ENCODE measurements at regions not wholly inside any gene's neighbourhood (a gene's known extent, or its start where the extent isn't known, plus 50 kb on each side); places are given as distances from the start of the nearest gene placed in this dataset.
"Not testable (repeated sequence)": the region's sequence is repeated elsewhere in the genome, so short reads cannot be mapped to it uniquely, and the experiment has no call there.

- H3K9me3 ChIP-seq (ENCODE audit: control insufficient read depth, low read length); DNase-seq; H2BK5ac ChIP-seq (ENCODE audit: low read depth, low read length, poor library complexity, severe bottlenecking); H3K4me1 ChIP-seq (ENCODE audit: control insufficient read depth, insufficient read depth, low read depth, low read length); H3K27me3 ChIP-seq (ENCODE audit: control insufficient read depth in 1 of 2, insufficient read depth in 1 of 2, low read length in 2 of 2); H3K9ac ChIP-seq (ENCODE audit: low read length); H4K8ac ChIP-seq (ENCODE audit: low read length); H3K14ac ChIP-seq (ENCODE audit: low read length in 2 of 2); H4K91ac ChIP-seq (ENCODE audit: low read length); H3K27ac ChIP-seq (ENCODE audit: low read length, poor library complexity, severe bottlenecking); H2AK5ac ChIP-seq (ENCODE audit: low read length, severe bottlenecking); H2BK120ac ChIP-seq (ENCODE audit: low read depth, low read length); H2AFZ ChIP-seq (ENCODE audit: low read depth, low read length); H3K36me3 ChIP-seq (ENCODE audit: control insufficient read depth in 1 of 2, insufficient read depth in 2 of 2, low read depth in 1 of 2, low read length in 2 of 2); H3K79me1 ChIP-seq (replicated peaks; ENCODE audit: low read length, poor library complexity, severe bottlenecking); H2BK12ac ChIP-seq (ENCODE audit: low read length in 2 of 2); H3K18ac ChIP-seq (ENCODE audit: low read depth in 1 of 2, low read length in 2 of 2); H3K4me3 ChIP-seq (ENCODE audit: insufficient read depth in 1 of 2, low read depth in 1 of 2, low read length in 2 of 2); H2BK15ac ChIP-seq (ENCODE audit: low read depth, poor library complexity, severe bottlenecking); H3K23ac ChIP-seq (ENCODE audit: low read length in 2 of 2); H3K4me2 ChIP-seq (ENCODE audit: low read length, poor library complexity, severe bottlenecking); H3K4ac ChIP-seq (ENCODE audit: low read depth in 1 of 2, low read length in 2 of 2): not testable (repeated sequence)
- 75% methylated on average over 2 of the region's 2 CpGs for WGBS
Measured at GRCh38 chr7:68195642-68196041, 1199.0 kb downstream of the TYW1 start.

- WGBS: 57% methylated on average over 10 of the region's 12 CpGs
- Histone ChIP-seq H2BK5ac (ENCODE audit: low read depth, low read length, poor library complexity, severe bottlenecking) (no peak overlapping the region), H2AK5ac (ENCODE audit: low read length, severe bottlenecking) (no peak overlapping the region), H3K9ac (ENCODE audit: low read length) (no peak overlapping the region), H3K27me3 (ENCODE audit: control insufficient read depth in 1 of 2, insufficient read depth in 1 of 2, low read length in 2 of 2) (no peaks in the 10 kb centered on the region), H3K14ac (ENCODE audit: low read length in 2 of 2) (no peak overlapping the region), H3K9me3 (ENCODE audit: control insufficient read depth, low read length) (peaks cover 8% of the 10 kb centered on the region), H3K18ac (ENCODE audit: low read depth in 1 of 2, low read length in 2 of 2) (no peak overlapping the region), H4K91ac (ENCODE audit: low read length) (no peak overlapping the region), H3K27ac (ENCODE audit: low read length, poor library complexity, severe bottlenecking) (no peak overlapping the region), H2AFZ (ENCODE audit: low read depth, low read length) (no peak overlapping the region), H2BK120ac (ENCODE audit: low read depth, low read length) (no peak overlapping the region), H4K8ac (ENCODE audit: low read length) (no peak overlapping the region), H3K79me1 (replicated peaks; ENCODE audit: low read length, poor library complexity, severe bottlenecking) (no peaks in the 10 kb centered on the region), H3K4ac (ENCODE audit: low read depth in 1 of 2, low read length in 2 of 2) (no peak overlapping the region), H3K36me3 (ENCODE audit: control insufficient read depth in 1 of 2, insufficient read depth in 2 of 2, low read depth in 1 of 2, low read length in 2 of 2) (no peaks in the 10 kb centered on the region), H3K4me3 (ENCODE audit: insufficient read depth in 1 of 2, low read depth in 1 of 2, low read length in 2 of 2) (no peak overlapping the region), H3K23ac (ENCODE audit: low read length in 2 of 2) (no peak overlapping the region), H3K4me1 (ENCODE audit: control insufficient read depth, insufficient read depth, low read depth, low read length) (no peaks in the 10 kb centered on the region), H3K4me2 (ENCODE audit: low read length, poor library complexity, severe bottlenecking) (no peak overlapping the region), H2BK15ac (ENCODE audit: low read depth, poor library complexity, severe bottlenecking) (no peak overlapping the region), H2BK12ac (ENCODE audit: low read length in 2 of 2) (no peak overlapping the region)
- DNase-seq: no peak
Measured at GRCh38 chr7:68200051-68200670, 1203.5 kb downstream of the TYW1 start.

DNA sequence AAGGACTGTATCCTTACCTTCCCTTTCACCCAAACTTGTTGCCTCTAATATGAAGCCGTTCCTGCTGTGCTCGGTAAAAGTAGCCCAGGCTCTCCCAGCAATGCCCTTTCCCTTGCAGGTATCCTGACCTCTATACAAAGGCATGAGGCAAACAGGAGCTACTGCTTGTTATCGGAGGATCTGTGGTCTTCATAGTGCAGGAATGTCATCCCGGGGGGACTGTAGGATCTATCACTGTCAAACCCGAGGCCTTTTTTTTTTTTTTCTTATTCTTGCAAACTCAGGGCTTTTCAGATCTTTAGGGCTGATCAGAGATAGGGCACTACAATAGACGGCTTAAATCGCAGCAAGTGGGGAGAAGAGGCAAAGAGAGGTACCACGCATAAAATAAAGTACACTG, 1206.6 kb downstream of the TYW1 start:
- Histone ChIP-seq H3K9me3 (ENCODE audit: control insufficient read depth, low read length) (peaks cover 9% of the 10 kb centered on the region), H2BK5ac (ENCODE audit: low read depth, low read length, poor library complexity, severe bottlenecking) (no peak overlapping the region), H4K8ac (ENCODE audit: low read length) (no peak overlapping the region), H3K27ac (ENCODE audit: low read length, poor library complexity, severe bottlenecking) (no peak overlapping the region), H3K79me1 (replicated peaks; ENCODE audit: low read length, poor library complexity, severe bottlenecking) (no peaks in the 10 kb centered on the region), H3K36me3 (ENCODE audit: control insufficient read depth in 1 of 2, insufficient read depth in 2 of 2, low read depth in 1 of 2, low read length in 2 of 2) (no peaks in the 10 kb centered on the region), H3K4me3 (ENCODE audit: insufficient read depth in 1 of 2, low read depth in 1 of 2, low read length in 2 of 2) (no peak overlapping the region), H2BK12ac (ENCODE audit: low read length in 2 of 2) (no peak overlapping the region), H3K23ac (ENCODE audit: low read length in 2 of 2) (no peak overlapping the region), H3K18ac (ENCODE audit: low read depth in 1 of 2, low read length in 2 of 2) (no peak overlapping the region), H3K27me3 (ENCODE audit: control insufficient read depth in 1 of 2, insufficient read depth in 1 of 2, low read length in 2 of 2) (no peaks in the 10 kb centered on the region), H3K4me2 (ENCODE audit: low read length, poor library complexity, severe bottlenecking) (no peak overlapping the region), H2AK5ac (ENCODE audit: low read length, severe bottlenecking) (no peak overlapping the region), H3K4ac (ENCODE audit: low read depth in 1 of 2, low read length in 2 of 2) (no peak overlapping the region), H3K14ac (ENCODE audit: low read length in 2 of 2) (no peak overlapping the region), H2BK15ac (ENCODE audit: low read depth, poor library complexity, severe bottlenecking) (no peak overlapping the region), H3K9ac (ENCODE audit: low read length) (no peak overlapping the region), H2AFZ (ENCODE audit: low read depth, low read length) (no peak overlapping the region), H3K4me1 (ENCODE audit: control insufficient read depth, insufficient read depth, low read depth, low read length) (no peaks in the 10 kb centered on the region), H2BK120ac (ENCODE audit: low read depth, low read length) (no peak overlapping the region), H4K91ac (ENCODE audit: low read length) (no peak overlapping the region)
- WGBS: 75% methylated on average over 7 of the region's 8 CpGs
- no peak for DNase-seq

DNA sequence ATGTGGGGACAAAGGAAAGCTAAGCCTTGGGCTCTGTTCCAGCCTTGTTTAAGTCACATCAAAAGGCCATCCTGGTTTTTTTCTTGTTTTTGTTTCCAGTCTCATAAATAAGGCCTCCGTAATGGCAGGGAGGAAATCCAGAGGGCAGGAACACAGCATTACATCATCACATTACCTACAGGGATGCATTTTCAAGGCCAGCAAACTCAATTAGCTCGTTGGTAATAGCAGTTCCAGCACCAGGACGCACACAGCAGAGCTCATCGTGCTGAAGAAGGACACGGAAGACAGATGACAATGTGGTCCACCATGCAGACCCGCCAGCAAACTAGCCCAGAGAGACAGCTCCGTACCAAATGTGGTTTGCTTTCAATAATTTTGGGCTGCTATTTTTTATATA, 1209.2 kb downstream of the TYW1 start:
- Histone ChIP-seq H2AK5ac (ENCODE audit: low read length, severe bottlenecking) (no peak overlapping the region), H2BK120ac (ENCODE audit: low read depth, low read length) (no peak overlapping the region), H3K79me1 (replicated peaks; ENCODE audit: low read length, poor library complexity, severe bottlenecking) (no peaks in the 10 kb centered on the region), H2BK5ac (ENCODE audit: low read depth, low read length, poor library complexity, severe bottlenecking) (no peak overlapping the region), H3K9ac (ENCODE audit: low read length) (no peak overlapping the region), H3K18ac (ENCODE audit: low read depth in 1 of 2, low read length in 2 of 2) (no peak overlapping the region), H3K4me2 (ENCODE audit: low read length, poor library complexity, severe bottlenecking) (no peak overlapping the region), H2BK12ac (ENCODE audit: low read length in 2 of 2) (no peak overlapping the region), H3K27ac (ENCODE audit: low read length, poor library complexity, severe bottlenecking) (no peak overlapping the region), H4K91ac (ENCODE audit: low read length) (no peak overlapping the region), H3K27me3 (ENCODE audit: control insufficient read depth in 1 of 2, insufficient read depth in 1 of 2, low read length in 2 of 2) (no peaks in the 10 kb centered on the region), H3K36me3 (ENCODE audit: control insufficient read depth in 1 of 2, insufficient read depth in 2 of 2, low read depth in 1 of 2, low read length in 2 of 2) (no peaks in the 10 kb centered on the region), H4K8ac (ENCODE audit: low read length) (no peak overlapping the region), H3K4me3 (ENCODE audit: insufficient read depth in 1 of 2, low read depth in 1 of 2, low read length in 2 of 2) (no peak overlapping the region), H3K23ac (ENCODE audit: low read length in 2 of 2) (no peak overlapping the region), H3K14ac (ENCODE audit: low read length in 2 of 2) (no peak overlapping the region), H2AFZ (ENCODE audit: low read depth, low read length) (no peak overlapping the region), H3K4me1 (ENCODE audit: control insufficient read depth, insufficient read depth, low read depth, low read length) (no peaks in the 10 kb centered on the region), H3K4ac (ENCODE audit: low read depth in 1 of 2, low read length in 2 of 2) (no peak overlapping the region), H3K9me3 (ENCODE audit: control insufficient read depth, low read length) (peaks cover 9% of the 10 kb centered on the region), H2BK15ac (ENCODE audit: low read depth, poor library complexity, severe bottlenecking) (no peak overlapping the region)
- no peak for DNase-seq
- 56% methylated on average over 6 of the region's 7 CpGs for WGBS
